DND-41 (cell line): ENCODE measurements at regions not wholly inside any gene's neighbourhood (a gene's known extent, or its start where the extent isn't known, plus 50 kb on each side); places are given as distances from the start of the nearest gene placed in this dataset.

Source experiments
- CTCF ChIP-seq: IDR thresholded peaks from 2 replicates; pipeline ENCODE4 v1.5.1; 2012; ENCODE audit warnings: borderline replicate concordance, low read length, moderate library complexity, mild to moderate bottlenecking; ENCODE audit not compliant: poor library complexity, severe bottlenecking; ENCODE audit errors: extremely low read depth
- EZH2 ChIP-seq: IDR thresholded peaks from 3 replicates; pipeline ENCODE4 v1.6.1; 2012; ENCODE audit warnings: borderline replicate concordance, low read depth, mild to moderate bottlenecking, moderate library complexity, low read length, inconsistent platforms; ENCODE audit not compliant: severe bottlenecking

DNA sequence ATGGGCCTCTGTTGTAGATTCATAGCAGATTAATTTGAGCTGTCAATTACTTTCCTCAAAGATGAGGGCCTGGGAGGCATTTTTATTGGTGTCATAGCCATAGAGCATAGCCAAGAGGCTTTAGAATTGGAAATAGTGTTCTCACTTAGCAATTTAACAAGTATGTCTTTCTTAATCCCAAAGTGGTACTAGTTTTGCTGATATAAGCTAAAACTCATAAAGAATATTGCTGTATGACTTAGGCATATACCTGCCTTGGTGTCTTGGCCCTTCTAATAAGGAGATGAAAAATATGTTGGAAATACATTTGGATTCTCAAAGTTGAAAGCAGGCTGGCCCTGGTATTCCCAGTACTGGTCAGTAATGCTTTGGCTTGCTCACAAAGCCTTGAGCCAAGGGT, 221.5 kb upstream of the CXCL13 start:
- TF ChIP-seq CTCF: no peak
- TF ChIP-seq EZH2: no peak
